HG03066 (cell line): ENCODE measurements at regions not wholly inside any gene's neighbourhood (a gene's known extent, or its start where the extent isn't known, plus 50 kb on each side); places are given as distances from the start of the nearest gene placed in this dataset.

Experiments
- ATAC-seq: cut with Tn5 transposase; IDR thresholded peaks from one replicate; pipeline ENCODE4 v1.9.1; 2021; ENCODE audit warnings: low read depth; ENCODE audit not compliant: unreplicated experiment

DNA sequence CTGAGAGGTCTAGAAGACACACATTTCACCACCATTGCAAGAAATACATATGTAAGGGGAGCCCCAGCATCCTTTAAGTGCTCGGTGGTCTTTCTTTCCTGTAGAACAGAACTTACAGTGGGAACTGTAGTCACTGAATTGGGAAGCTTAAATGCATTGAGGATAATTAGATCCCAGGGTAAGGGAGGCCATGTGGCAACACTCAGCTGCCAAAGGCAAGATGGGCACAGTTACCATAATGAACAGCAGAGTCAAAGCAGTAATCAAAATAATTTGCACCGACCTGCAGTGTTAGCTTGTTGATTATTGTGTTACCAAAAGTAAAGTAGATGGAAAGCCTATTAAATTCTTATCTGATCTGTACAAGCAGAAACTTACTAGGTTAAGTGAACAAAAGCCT is 291.2 kb upstream of the PCDH20 start:
- no peak for ATAC-seq

- ATAC-seq: no peak
Measured at GRCh38 chr13:61700620-61701019, 285.0 kb upstream of the PCDH20 start.

DNA sequence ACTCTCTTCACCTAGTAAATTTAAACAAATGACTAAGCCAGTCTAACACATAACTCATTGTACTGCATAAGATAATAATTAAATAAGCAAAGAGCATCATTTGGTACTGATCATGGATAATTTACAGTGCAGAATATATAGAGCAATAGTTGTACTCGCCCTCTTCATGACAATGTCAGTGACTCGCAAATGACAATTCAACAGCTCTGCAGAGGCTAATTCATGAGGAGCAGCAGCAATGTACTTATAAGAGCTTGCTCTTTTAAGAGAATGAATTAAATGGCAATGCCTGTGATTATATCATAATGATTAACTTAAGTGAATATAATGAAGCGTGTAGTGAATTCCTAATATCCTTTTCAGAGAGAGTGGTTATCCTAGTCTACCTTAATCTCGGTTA is 284.5 kb upstream of the PCDH20 start:
- ATAC-seq: no peak

DNA sequence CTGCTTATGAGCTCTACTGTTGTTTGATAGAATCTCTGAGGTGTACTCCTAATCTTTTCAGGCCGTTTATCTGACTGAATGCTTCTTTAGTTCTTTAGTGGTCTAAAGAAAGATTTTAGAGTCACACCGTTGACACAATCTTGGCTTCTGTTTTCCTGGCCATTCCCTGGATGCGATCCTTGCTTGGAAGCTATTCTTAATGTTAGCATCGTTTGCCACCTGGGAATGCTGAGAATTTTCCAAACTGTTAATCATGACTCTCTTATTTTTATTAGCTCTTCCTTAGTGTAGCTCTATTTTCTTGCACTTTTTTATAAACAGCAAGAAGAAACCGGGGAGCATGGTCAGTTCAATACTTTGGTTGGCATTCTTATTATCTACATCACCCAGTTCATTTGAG is 281.0 kb upstream of the PCDH20 start:
- ATAC-seq: no peak

- ATAC-seq: no peak
Measured at GRCh38 chr13:61695147-61695546, 279.5 kb upstream of the PCDH20 start.

DNA sequence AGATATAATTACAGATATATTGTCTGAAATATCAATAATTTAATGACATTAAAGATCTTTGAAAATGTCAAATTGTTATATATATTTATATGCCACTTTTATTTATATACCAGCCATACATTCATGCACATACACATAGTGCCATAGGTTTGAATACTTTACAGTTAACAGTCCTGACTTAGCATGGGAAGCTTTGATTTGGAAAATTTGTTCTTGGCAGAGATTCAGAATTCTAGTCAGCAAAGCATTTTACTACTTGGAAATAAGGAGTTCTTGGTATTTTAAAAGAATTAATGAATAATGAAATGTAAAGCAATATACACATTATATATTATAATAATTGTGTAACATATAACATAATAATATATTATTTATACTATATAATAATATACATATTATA is 277.0 kb upstream of the PCDH20 start:
- no peak for ATAC-seq

DNA sequence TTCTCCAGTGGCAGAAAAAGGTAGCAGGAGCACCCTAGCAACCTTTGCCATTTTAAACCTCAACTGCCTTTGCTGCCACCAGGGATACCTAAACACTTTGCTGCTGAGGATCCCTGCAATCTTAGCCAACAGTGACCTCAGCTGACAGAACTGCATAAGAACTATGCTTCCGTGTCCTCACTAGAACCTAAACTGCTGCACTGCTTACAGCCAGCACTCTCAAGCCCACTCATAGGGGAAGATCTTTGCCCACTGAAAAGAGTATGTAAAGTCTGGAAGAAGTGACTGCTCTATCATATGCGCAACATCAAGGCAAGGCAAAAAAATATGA is 270.0 kb upstream of the PCDH20 start:
- ATAC-seq: no peak

GRCh38 chr13:61684976-61685681 is 269.5 kb upstream of the PCDH20 start:
- ATAC-seq: no peak

- ATAC-seq: no peak
Measured at GRCh38 chr13:61672756-61673155, 257.1 kb upstream of the PCDH20 start.

DNA sequence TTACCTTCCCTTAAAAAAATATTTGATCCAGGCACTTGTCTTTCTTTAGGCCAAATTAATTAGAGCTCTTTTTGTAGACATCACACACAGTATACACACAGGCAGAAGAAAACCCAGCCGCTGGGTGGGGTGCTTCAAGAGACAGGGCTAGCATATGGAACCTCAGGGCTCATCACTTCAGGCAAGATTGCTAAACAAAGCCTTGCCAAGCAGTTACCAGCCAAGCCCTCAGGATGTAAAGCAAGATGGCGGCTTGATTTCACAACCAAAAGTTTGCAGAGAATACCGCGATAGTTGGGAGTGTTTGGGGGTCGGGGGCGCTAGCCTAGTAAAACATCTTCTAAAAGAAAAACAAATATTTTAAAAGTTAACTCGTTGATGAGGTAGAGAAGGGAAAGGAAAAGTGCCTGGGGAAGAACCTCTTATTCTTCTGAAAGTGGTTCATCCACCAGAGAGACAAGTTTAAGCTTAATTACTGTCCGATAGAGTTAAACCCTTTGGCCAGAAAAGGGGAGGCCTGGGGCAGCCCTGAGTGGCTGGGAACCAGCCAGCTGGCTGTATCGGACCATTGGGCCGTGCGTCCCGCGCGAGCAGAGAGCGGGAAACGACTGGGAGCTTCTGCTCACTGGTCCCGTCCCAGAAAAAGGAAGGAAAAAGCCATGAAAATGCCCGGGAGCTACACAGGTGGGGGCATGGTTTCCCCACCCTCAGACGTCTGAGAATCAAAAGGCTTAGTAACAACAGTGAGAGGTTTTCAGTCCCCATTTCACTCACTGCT is 254.9 kb upstream of the PCDH20 start:
- ATAC-seq: no peak

GRCh38 chr13:61664801-61665705 is 249.4 kb upstream of the PCDH20 start:
- no peak for ATAC-seq

DNA sequence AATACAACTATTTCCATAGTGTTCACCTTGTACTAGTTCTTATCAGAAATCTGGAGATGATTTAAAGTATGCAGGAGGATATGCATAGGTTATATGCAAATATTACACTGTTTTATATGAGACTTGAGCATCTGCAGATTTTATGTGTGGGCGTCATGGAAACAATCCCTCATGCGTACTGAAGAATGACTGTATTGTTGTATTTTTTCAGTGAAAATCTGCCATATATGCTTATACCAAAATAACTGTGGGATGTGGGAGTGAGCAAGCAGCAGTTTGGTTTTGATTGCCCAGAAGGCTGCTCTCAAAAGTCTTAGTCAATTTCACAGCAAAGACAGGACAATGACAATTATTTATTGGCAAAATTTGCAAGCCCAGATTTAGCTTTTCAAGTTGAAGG is 238.8 kb upstream of the PCDH20 start:
- no peak for ATAC-seq

DNA sequence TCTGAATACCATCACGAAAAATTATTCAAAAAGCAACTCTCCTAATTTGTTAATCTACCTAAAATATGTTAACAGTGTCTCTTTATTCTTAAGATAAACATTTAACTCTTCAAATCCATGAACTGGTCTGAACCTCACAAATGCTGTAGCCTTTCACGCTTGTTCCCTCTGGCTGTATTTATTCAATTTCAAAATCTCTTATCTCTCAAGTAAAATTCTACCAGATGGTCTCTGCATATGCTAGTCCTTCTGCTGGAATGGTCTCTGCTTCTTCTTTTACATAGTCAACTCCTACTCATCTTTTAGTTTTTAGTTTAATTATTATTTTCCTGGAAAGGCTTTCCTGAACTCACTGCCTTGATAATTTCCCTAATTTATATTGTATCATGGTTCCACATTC is 232.9 kb upstream of the PCDH20 start:
- ATAC-seq: no peak

GRCh38 chr13:61612192-61612591 is 196.5 kb upstream of the PCDH20 start:
- ATAC-seq: no peak

DNA sequence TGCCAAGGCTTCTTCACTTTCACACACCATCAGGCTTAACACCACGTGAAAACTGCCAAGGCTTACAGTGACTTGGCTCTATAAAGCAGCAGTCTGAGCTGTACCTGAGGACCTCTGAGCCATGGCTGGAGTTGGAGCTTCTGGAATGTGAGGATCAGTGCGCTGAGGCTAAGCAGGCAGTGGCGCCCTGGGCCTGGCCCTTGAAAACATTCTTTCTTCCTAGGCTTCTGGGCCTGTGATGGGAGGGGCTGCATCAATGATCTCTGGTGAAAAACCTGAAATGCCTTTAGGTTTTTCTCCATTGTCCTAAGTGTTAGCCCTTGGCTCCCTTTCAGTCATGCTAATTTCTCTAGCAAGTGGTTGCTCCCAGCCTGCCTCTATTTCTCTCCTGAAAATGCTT is 192.5 kb upstream of the PCDH20 start:
- ATAC-seq: no peak

GRCh38 chr13:61600360-61601033 is 184.8 kb upstream of the PCDH20 start:
- no peak for ATAC-seq

GRCh38 chr13:61592489-61592888 is 176.8 kb upstream of the PCDH20 start:
- ATAC-seq: no peak

DNA sequence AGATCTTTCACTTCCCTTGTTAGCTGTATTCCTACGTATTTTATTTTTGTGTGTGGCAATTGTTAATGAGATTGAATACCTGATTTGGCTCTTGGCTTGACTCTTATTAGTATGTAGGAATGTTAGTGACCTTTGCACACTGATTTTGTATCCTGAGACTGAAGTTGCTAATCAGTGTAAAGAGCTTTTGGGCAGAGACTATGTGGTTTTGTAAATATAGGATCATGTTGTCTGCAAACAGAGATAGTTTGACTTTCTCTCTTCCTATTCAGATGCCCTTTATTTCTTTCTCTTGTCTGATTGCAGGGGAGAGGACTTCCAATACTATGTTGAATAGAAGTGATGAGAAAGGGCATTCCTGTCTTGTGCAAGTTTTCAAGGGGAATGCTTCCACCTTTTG is 160.3 kb upstream of the PCDH20 start:
- ATAC-seq: no peak

DNA sequence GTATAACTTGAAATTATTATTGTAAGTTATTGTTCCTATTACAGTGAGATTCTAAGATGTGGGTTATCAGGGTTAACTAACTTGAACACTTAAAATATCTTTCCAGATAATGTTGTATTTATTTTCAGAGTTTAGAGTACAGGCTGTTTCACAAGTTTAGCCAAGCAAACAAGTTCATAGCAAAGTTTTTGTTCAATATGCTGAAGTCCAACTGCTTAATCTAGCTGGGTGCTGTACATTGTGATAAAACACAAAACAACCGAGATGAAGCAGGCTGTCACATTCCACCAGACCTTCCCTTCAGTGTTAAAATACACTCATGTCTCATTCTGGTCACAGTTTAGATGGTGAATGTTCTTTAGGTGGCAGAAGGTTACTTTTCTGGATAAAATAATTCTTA is 148.0 kb upstream of the PCDH20 start:
- ATAC-seq: no peak

- ATAC-seq: no peak
Measured at GRCh38 chr13:61546911-61547310, 131.3 kb upstream of the PCDH20 start.

DNA sequence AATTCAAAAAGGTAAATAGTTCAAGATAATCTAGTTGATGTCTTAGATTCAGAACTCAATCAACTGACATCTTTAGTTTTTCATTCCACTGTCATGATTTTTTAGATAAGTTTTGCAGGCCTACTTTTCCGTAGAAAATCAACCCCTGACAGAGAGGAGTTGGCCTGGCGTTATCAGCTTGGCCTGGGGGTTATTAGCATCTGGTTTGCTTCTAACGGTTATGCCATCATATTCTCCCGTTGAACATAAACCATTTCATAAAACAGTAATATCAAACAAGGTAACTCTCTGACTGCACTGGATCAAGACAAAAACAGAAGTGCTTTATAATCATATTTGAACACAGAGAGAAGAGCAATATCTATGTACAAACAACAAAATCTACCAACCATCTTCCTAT is 130.8 kb upstream of the PCDH20 start:
- ATAC-seq: no peak
